Stomach (tissue), 4 donors: ENCODE measurements at regions not wholly inside any gene's neighbourhood (a gene's known extent, or its start where the extent isn't known, plus 50 kb on each side); places are given as distances from the start of the nearest gene placed in this dataset.

ENCODE experiments used
- EP300 ChIP-seq: sonication (generic); formaldehyde crosslinking; IDR thresholded peaks from one replicate; pipeline ENCODE4 v1.6.1; 2017; ENCODE audit warnings: antibody characterized with exemption
- POLR2A ChIP-seq, 4 donors: fragments of 450-650 bp; IDR thresholded peaks; one replicate each; pipeline ENCODE4 v1.6.1; 2016; ENCODE audit warnings: antibody characterized with exemption in 4 of 4, control low read depth in 2 of 4, mild to moderate bottlenecking in 1 of 4, moderate library complexity in 1 of 4
- POLR2AphosphoS5 ChIP-seq, 3 donors: sonication (generic); formaldehyde crosslinking; IDR thresholded peaks; one replicate each; pipeline ENCODE4 v1.6.1; 2016; ENCODE audit warnings: antibody characterized with exemption in 3 of 3
- TF ChIP-seq, protein P1 (sequence below), 7 experiments: fragments of 450-650 bp in 4 of 7; fragments of 200-600 bp in 3 of 7; sonication (generic) in 3 of 7; IDR thresholded peaks; one replicate each; pipeline ENCODE4 v1.5.1; 2016 to 2019; ENCODE audit warnings: antibody characterized with exemption in 7 of 7, control low read depth in 2 of 7, mild to moderate bottlenecking in 1 of 7

DNA sequence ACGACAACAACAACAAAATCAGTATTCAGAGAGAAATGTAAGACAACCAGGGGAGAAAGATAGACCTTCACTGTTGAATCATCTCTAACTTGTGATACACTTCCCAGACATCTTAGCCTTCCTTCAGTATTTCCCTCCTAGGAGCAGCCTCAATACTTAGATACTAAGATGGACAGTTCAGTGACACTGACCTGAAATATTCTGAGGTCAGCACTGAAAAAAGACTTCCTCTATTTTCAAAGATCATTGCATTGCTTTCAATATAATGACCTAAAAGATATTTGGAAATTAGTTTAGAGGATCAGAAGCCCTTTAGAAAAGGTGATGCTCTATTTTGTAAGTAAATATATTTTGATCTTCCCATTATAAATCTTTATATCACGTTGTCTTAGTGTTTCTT is 101.0 kb downstream of the MRPL39 start:
- TF ChIP-seq, protein P1, sequence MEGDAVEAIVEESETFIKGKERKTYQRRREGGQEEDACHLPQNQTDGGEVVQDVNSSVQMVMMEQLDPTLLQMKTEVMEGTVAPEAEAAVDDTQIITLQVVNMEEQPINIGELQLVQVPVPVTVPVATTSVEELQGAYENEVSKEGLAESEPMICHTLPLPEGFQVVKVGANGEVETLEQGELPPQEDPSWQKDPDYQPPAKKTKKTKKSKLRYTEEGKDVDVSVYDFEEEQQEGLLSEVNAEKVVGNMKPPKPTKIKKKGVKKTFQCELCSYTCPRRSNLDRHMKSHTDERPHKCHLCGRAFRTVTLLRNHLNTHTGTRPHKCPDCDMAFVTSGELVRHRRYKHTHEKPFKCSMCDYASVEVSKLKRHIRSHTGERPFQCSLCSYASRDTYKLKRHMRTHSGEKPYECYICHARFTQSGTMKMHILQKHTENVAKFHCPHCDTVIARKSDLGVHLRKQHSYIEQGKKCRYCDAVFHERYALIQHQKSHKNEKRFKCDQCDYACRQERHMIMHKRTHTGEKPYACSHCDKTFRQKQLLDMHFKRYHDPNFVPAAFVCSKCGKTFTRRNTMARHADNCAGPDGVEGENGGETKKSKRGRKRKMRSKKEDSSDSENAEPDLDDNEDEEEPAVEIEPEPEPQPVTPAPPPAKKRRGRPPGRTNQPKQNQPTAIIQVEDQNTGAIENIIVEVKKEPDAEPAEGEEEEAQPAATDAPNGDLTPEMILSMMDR (IDR thresholded peaks at IDR 0.05), result no peak
- TF ChIP-seq POLR2A (IDR thresholded peaks at IDR 0.05) (no peak), EP300 (no peak), POLR2AphosphoS5 (IDR thresholded peaks at IDR 0.05) (no peak)
